GM19452 (cell line): ENCODE measurements at regions not wholly inside any gene's neighbourhood (a gene's known extent, or its start where the extent isn't known, plus 50 kb on each side); places are given as distances from the start of the nearest gene placed in this dataset.
"Not testable (repeated sequence)": the region's sequence is repeated elsewhere in the genome, so short reads cannot be mapped to it uniquely, and the experiment has no call there.

Source experiments
- ATAC-seq: cut with Tn5 transposase; IDR thresholded peaks from one replicate; pipeline ENCODE4 v1.9.1; 2021; ENCODE audit not compliant: unreplicated experiment

DNA sequence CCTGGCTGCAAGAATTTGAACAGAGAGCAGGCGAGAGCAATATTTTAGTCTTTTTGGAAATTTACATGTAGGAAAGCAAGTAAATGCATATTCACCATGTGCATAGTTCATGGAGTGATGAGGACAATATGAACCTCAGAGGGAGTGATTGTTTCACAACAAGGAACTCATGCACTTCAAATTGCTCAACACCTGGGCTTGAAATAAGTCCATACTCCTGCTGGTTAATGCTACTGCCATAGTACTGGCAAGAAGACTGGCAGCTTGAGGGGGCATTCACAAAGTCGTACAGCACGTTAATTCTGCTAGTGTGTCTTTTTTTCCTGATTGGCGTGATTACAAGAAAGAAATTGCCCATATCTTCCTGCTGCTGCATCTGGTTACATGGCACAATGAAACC, 267.6 kb downstream of the PCDH17 start:
- ATAC-seq = no peak

GRCh38 chr13:57909833-57910232, 278.3 kb downstream of the PCDH17 start:
- ATAC-seq = not testable (repeated sequence)

GRCh38 chr13:57918086-57918485, 286.5 kb downstream of the PCDH17 start:
- ATAC-seq = no peak

DNA sequence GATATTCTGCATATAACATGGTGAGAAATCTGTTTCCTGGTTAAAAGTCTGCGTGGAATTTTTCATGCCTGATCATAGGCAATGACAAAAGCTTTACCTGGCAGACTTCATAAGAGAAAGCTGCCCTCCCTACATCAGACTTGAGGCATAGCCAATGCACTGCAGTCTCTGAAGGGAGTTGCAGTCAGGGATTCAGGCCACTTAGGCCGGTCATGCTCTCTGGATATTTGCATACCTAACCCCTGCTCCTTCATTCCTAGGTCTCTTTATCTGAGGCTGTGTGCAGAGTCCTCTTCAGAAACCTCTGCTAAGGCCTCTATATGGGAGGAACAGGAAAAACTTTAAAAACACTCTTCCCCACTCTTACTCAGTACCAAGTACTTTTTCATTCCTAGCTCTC, 287.4 kb downstream of the PCDH17 start:
- ATAC-seq = no peak

- no peak for ATAC-seq
Measured at GRCh38 chr13:57925250-57925649, 293.7 kb downstream of the PCDH17 start.

DNA sequence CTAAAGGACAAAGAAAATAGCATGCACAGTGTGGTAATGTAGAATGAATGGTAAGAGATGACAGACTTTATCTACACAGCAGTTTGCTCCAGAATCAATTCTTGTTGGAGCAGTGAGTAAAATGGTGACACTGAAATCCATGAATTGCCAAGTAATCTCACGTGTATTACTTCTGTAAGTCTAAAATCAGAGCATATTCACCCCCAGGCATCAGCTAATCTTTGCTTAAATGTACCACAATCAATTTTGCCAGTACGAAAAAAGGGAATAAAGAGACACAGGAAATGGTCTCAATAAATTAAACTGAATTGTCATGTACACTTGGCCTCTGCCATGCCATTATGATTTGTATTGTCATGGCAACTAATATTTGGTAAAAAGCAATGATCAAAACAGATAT, 294.2 kb downstream of the PCDH17 start:
- no peak for ATAC-seq

DNA sequence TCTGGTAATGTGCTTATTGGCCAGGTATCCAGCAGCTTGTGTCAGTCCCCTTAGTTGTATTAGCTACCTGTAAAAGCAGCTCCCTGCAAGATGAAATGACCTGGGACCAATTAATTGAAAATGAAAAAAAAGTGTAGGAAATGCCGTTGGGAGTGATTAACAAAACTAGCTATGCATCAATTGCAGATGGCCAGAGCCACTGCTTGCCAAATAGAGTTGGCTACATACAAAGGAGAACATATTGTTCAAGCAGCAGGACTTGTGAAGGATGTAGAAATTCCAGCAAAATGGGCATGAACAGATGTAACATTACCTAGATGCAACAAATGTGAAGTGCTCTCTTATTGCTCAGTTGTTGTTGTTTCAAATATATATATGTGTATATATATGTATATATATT, 300.5 kb downstream of the PCDH17 start:
- ATAC-seq = no peak

DNA sequence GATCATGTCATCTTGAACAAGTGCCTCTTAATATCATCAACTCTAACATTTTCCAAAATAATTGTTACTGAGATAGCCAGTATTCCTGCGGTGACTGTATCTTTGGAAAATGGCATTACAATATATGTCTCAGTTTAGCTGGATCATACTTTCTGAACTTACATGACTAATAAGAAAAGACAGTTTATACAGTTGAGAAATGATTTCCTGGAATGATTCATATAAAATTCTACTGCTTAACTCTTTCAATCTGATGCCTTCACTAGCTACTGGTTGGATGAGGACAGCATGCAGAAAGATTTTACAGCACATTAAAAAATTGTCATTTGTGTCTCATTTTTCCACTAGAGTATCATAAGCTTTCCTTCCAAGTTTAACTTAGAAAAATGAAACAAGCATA, 302.1 kb downstream of the PCDH17 start:
- ATAC-seq = no peak

DNA sequence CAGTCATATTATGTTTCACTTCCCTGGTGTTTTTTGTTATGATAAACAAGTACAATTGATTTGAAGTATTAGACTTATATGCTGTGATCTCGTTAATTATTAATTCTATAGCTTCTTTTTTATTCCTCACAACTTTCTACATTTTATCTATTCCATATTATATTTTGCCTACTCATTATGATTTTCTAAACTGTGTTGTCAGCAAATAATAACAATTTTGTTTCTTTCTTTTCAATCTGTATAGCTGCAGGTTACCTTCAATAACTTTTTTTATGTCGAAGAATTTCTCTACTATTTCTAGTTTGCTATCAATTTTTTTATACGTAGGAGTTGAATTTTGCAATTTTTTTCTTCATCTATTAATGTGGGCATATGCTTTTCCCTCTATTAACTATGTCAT, 304.4 kb downstream of the PCDH17 start:
- no peak for ATAC-seq

- ATAC-seq = peak; percentile 84
Measured at GRCh38 chr13:57946361-57946760, 314.8 kb downstream of the PCDH17 start.

GRCh38 chr13:57948884-57949283, 317.3 kb downstream of the PCDH17 start:
- no peak for ATAC-seq

- no peak for ATAC-seq
Measured at GRCh38 chr13:57969951-57970350, 338.4 kb downstream of the PCDH17 start.

DNA sequence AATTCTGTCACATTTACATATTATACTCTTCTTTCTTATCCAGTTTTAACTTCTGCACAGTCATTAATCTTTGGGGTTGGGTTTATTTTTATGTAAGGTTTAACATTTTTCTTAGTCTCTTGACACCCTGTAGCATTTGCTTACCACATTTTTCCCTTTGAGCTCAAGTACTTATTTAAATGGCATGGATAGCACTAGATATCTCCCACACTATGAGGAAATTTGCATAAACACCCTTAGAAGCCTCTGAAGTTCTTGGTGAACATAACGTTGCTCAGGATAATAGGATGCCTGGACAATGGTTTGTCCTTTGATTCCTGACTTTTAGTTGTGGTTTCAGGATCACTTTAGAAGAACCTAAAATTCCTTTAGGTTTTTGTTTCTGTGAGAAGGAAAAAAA, 338.9 kb downstream of the PCDH17 start:
- no peak for ATAC-seq

GRCh38 chr13:57982782-57983181, 351.2 kb downstream of the PCDH17 start:
- no peak for ATAC-seq

- no peak for ATAC-seq
Measured at GRCh38 chr13:57988276-57988675, 356.7 kb downstream of the PCDH17 start.

GRCh38 chr13:57991041-57991440, 359.5 kb downstream of the PCDH17 start:
- ATAC-seq = no peak

- no peak for ATAC-seq
Measured at GRCh38 chr13:57992416-57992815, 360.9 kb downstream of the PCDH17 start.

DNA sequence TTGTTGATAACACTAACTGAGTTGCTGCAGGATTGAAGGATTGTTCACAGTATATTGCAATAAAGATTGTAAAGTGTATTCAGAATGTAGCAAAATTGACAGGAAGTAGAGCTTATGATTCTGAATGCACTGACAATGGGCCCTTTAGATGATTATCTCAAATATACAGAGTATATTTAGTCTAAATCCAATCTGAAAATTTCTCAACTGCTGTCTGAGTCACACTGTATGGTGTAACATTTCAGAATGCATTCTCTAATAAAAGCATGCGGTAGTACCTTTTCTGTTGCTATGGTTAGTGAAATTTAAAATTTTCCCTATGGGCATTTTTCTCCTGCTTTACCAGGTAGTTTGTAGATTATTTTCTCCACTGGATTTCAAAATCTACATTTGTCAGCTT, 365.2 kb downstream of the PCDH17 start:
- ATAC-seq = no peak

- ATAC-seq = no peak
Measured at GRCh38 chr13:58004751-58005150, 373.2 kb downstream of the PCDH17 start.

DNA sequence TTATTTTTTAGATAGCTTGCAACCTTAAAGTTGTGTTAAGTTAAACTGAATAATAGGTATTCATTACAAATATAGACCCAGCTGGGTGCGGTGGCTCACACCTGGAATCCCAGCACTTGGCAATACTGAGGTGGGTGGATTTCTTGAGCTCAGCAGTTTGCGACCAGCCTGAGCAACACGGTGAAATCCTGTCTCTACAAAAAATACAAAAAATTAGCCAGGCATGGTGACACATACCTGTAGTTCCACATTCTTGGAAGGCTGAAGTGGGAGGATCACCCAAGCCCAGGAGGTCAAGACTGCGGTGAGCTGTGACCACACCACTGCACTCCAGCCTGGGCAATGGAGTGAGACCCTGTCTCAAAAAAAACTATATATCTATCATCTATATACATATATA, 386.5 kb downstream of the PCDH17 start:
- no peak for ATAC-seq

DNA sequence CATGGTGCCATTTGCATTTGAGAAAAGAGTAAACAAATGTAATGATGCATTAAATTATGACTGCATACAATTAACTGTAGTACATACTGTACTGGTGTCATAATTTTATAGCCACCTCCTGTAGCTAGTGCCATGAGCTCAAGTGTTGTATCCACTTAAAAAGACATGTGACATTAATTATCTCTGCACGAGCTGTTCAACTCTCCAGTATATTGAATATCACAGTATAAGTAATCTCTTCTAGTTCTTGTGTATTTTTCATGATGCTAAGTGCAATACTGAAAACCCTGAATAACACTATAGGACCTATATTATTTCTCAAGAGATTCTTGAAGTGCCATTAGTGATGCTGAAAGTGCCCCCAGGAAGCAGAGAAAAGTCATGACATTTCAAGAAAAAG, 387.3 kb downstream of the PCDH17 start:
- no peak for ATAC-seq

GRCh38 chr13:58024103-58024502, 392.6 kb downstream of the PCDH17 start:
- ATAC-seq = no peak

DNA sequence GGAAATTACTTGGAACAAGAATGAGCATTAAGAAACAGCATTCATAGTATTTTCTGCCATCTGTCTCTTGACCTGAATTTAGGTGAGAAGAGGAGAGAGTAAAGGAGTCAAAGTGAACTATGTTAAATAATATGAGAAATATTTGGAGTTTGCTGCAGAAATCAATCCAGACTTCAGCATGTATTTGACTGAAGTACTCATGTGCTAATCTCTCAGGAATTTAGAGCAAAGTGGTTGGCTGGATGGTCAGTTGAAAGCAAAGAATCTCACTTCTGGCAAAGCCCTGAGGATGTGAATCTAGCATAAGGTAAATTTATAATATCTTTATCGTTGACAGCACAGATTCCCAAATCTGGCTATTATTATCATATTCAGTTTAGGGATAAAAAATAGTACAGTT, 394.3 kb downstream of the PCDH17 start:
- ATAC-seq = no peak
